HCT116 (cell line): ENCODE measurements at regions not wholly inside any gene's neighbourhood (a gene's known extent, or its start where the extent isn't known, plus 50 kb on each side); places are given as distances from the start of the nearest gene placed in this dataset.

Experiments
- ATAC-seq: fragments of 200-7000 bp; cut with Tn5 transposase; 2 replicates; pipeline ENCODE4 v1.9.1; 2020; ENCODE audit warnings: mild to moderate bottlenecking, moderate library complexity
- BruUV-seq: library from RNA; stranded (reverse); fragments of 400-500 nt; replicated peaks from 2 replicates; lab custom pipeline; 2021; lab: Mats Ljungman, UMichigan
- CTCF ChIA-PET: fragments of 300-600 bp; sonication (Branson Sonifier 250); formaldehyde crosslinking; loops from one replicate; lab custom pipeline; 2021; ENCODE audit warnings: antibody characterized with exemption; lab: Charles Lee
- POLR2A ChIA-PET: fragments of 300-600, 350-600 bp; sonication (Branson Sonifier 250); formaldehyde crosslinking; loops from one replicate; lab custom pipeline; 2021; ENCODE audit warnings: antibody characterized with exemption; lab: Charles Lee
- RAD21 ChIA-PET, 2 experiments: fragments of 300-600 bp; sonication (Branson Sonifier 250); formaldehyde crosslinking; loops; one replicate each; lab custom pipeline; 2023; ENCODE audit warnings: low total read pairs in 2 of 2; ENCODE audit not compliant: uncharacterized antibody in 2 of 2, unreplicated experiment in 2 of 2, low non-redundant PET in 1 of 2; lab: Charles Lee
- DNase-seq: peaks from one replicate; pipeline ENCODE4 v3.0.0-alpha.2; 2010; ENCODE audit warnings: low read depth, low spot score
- H2AFZ ChIP-seq: fragments of 200-600 bp; shearing (Covaris generic), sonication (generic); 2 replicates; pipeline ENCODE4 v1.6.1; 2017; ENCODE audit warnings: low read depth, mixed run types, mixed read lengths, antibody characterized with exemption, low read length; ENCODE audit not compliant: poor library complexity, severe bottlenecking
- H3K27ac ChIP-seq: 2 replicates; pipeline ENCODE4 v1.5.1; 2012; ENCODE audit warnings: low read depth, low read length
- H3K27me3 ChIP-seq: fragments of 200-600 bp; sonication (generic); 2 replicates; pipeline ENCODE4 v1.6.1; 2016; ENCODE audit warnings: mixed run types, low read length, mixed read lengths; ENCODE audit not compliant: insufficient read depth
- H3K36me3 ChIP-seq, 2 experiments: fragments of 200-500 bp in 1 of 2; fragments of 200-600 bp in 1 of 2; sonication (Bioruptor generic) in 1 of 2; sonication (generic) in 1 of 2; 2 replicates each; pipeline versions ENCODE4 v1.5.1 to v1.6.1; 2014 to 2016; ENCODE audit warnings: low read length in 2 of 2, inconsistent platforms in 1 of 2, mixed read lengths in 1 of 2, mixed run types in 1 of 2; ENCODE audit not compliant: insufficient read depth in 2 of 2, control insufficient read depth in 1 of 2
- H3K4me1 ChIP-seq, 2 experiments: fragments of 200-600 bp in 1 of 2; sonication (generic) in 1 of 2; 2 replicates each; pipeline versions ENCODE4 v1.5.1 to v1.6.1; 2012 to 2017; ENCODE audit warnings: low read length in 2 of 2, inconsistent platforms in 1 of 2, mild to moderate bottlenecking in 1 of 2, mixed read lengths in 1 of 2, mixed run types in 1 of 2, moderate library complexity in 1 of 2; ENCODE audit not compliant: insufficient read depth in 2 of 2, control insufficient read depth in 1 of 2
- H3K4me2 ChIP-seq: fragments of 200-600 bp; sonication (generic); 2 replicates; pipeline ENCODE4 v1.6.1; 2017; ENCODE audit warnings: mixed run types, low read length, mixed read lengths
- H3K4me3 ChIP-seq, 2 experiments: fragments of 200-600 bp in 1 of 2; sonication (generic) in 1 of 2; replicated peaks in 1 of 2; 2 replicates each; pipeline ENCODE4 v1.5.1; 2011 to 2016; ENCODE audit warnings: low read length in 2 of 2, control low read depth in 1 of 2, low read depth in 1 of 2, mild to moderate bottlenecking in 1 of 2, mixed read lengths in 1 of 2, mixed run types in 1 of 2
- H3K79me2 ChIP-seq: fragments of 200-600 bp; sonication (generic); 2 replicates; pipeline ENCODE4 v1.6.1; 2017; ENCODE audit warnings: mild to moderate bottlenecking, mixed run types, low read length, moderate library complexity, mixed read lengths; ENCODE audit not compliant: insufficient read depth
- H3K9ac ChIP-seq: fragments of 200-600 bp; sonication (generic); 2 replicates; pipeline ENCODE4 v1.6.1; 2016; ENCODE audit warnings: low read length, mixed read lengths
- H3K9me2 ChIP-seq: fragments of 200-600 bp; sonication (generic), shearing (Covaris generic); 2 replicates; pipeline ENCODE4 v1.6.1; 2017; ENCODE audit warnings: mixed run types, mild to moderate bottlenecking, moderate library complexity; ENCODE audit not compliant: insufficient read depth
- H3K9me3 ChIP-seq, 2 experiments: fragments of 200-500 bp in 1 of 2; fragments of 200-600 bp in 1 of 2; sonication (Bioruptor generic) in 1 of 2; sonication (generic) in 1 of 2; 2 replicates each; pipeline ENCODE4 v1.6.1; 2014 to 2017; ENCODE audit warnings: low read length in 2 of 2, mixed read lengths in 2 of 2, inconsistent platforms in 1 of 2, low read depth in 1 of 2, mild to moderate bottlenecking in 1 of 2, mixed run types in 1 of 2, moderate library complexity in 1 of 2; ENCODE audit not compliant: control insufficient read depth in 1 of 2, insufficient read depth in 1 of 2
- H4K20me1 ChIP-seq: fragments of 200-600 bp; sonication (generic), shearing (Covaris generic); 2 replicates; pipeline ENCODE4 v1.6.1; 2017; ENCODE audit warnings: mixed run types, mild to moderate bottlenecking, moderate library complexity; ENCODE audit not compliant: insufficient read depth
- CBX3 ChIP-seq: IDR thresholded peaks from 2 replicates; pipeline ENCODE4 v1.6.1; 2012; ENCODE audit warnings: low read depth
- EZH2 ChIP-seq: fragments of 200-600 bp; sonication (generic); IDR thresholded peaks from 2 replicates; pipeline ENCODE4 v1.6.1; 2017; ENCODE audit warnings: antibody characterized with exemption, mixed run types
- EZH2phosphoT487 ChIP-seq: fragments of 200-600 bp; IDR thresholded peaks from 2 replicates; pipeline ENCODE4 v1.6.1; 2018; ENCODE audit warnings: antibody characterized with exemption, borderline replicate concordance
- POLR2A ChIP-seq: IDR thresholded peaks from 2 replicates; pipeline ENCODE4 v1.7.0; 2011; ENCODE audit warnings: borderline replicate concordance; ENCODE audit not compliant: insufficient read depth, insufficient read length; ENCODE audit errors: extremely low read depth
- TCF7L2 ChIP-seq: IDR thresholded peaks from 2 replicates; pipeline ENCODE4 v1.7.0; 2011; ENCODE audit warnings: borderline replicate concordance, inconsistent platforms; ENCODE audit not compliant: insufficient read depth, insufficient read length; ENCODE audit errors: extremely low read depth
- YY1 ChIP-seq: IDR thresholded peaks from 2 replicates; pipeline ENCODE4 v1.6.1; 2011; ENCODE audit warnings: low read length, low read depth, moderate library complexity, mild to moderate bottlenecking; ENCODE audit not compliant: insufficient replicate concordance; ENCODE audit errors: extremely low read depth
- intact Hi-C: fragments of 100-400 bp; cut with micrococcal nuclease; formaldehyde crosslinking; loops from 2 replicates; pipeline ENCODE4 v1.10.0; 2022
- TF ChIP-seq, protein P1 (sequence below): IDR thresholded peaks from 2 replicates; pipeline ENCODE4 v1.6.1; 2012
- TF ChIP-seq, protein P2 (sequence below): IDR thresholded peaks from 2 replicates; pipeline ENCODE4 v1.6.1; 2011; ENCODE audit warnings: mild to moderate bottlenecking, low read length, moderate library complexity; ENCODE audit not compliant: insufficient replicate concordance; ENCODE audit errors: extremely low read depth
- TF ChIP-seq, protein P3 (sequence below), 3 experiments: fragments of 200-600 bp in 1 of 3; sonication (generic) in 1 of 3; IDR thresholded peaks in 2 of 3; conservative IDR thresholded peaks in 1 of 3; 2 replicates each; pipeline ENCODE4 v1.5.1; 2012 to 2017; ENCODE audit warnings: low read depth in 2 of 3, low read length in 2 of 3, antibody characterized with exemption in 1 of 3, borderline replicate concordance in 1 of 3, control low read depth in 1 of 3, mild to moderate bottlenecking in 1 of 3, mixed read lengths in 1 of 3, mixed run types in 1 of 3, moderate library complexity in 1 of 3; ENCODE audit not compliant: insufficient read depth in 1 of 3

DNA sequence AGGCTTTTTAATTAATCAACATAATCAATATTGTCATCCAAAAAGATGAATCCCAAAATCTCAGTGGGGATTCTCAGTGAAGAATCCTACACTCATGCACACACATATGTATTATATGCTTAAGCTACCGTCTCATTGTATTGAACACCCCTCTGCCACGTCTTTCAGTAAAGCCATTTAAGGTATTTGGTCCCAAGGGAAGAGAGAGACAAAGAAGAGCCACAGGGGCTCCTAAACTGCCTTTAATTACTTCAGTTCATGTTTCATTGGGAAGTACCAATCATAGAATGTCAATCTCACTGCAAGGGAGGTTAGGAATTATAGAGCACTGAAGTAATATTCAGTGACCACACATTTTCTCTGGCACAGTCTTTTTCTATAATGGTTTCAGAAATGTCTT lies 388.6 kb upstream of the NEGR1 start:
- Histone ChIP-seq H3K27me3 (no peaks in the 10 kb centered on the region), H3K79me2 (no peaks in the 10 kb centered on the region), H3K9ac (no peak overlapping the region), H3K27ac (no peak overlapping the region), H3K9me3 (peaks cover 0 to 29% of the 10 kb centered on the region in 2 experiments; a peak in 2 of 4 replicates), H3K9me2 (no peaks in the 10 kb centered on the region), H4K20me1 (no peaks in the 10 kb centered on the region), H3K4me3 (no peak overlapping the region), H3K4me1 (no peaks in the 10 kb centered on the region), H3K4me2 (no peak overlapping the region), H3K36me3 (no peaks in the 10 kb centered on the region), H2AFZ (no peak overlapping the region)
- POLR2A ChIA-PET, result no interaction called here
- CTCF ChIA-PET, result no interaction called here
- intact Hi-C loops, result no loop called here
- DNase-seq, result no peak
- no peak for TF ChIP-seq CBX3
- TF ChIP-seq, protein P1, sequence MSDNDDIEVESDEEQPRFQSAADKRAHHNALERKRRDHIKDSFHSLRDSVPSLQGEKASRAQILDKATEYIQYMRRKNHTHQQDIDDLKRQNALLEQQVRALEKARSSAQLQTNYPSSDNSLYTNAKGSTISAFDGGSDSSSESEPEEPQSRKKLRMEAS, result no peak
- TF ChIP-seq POLR2A, result no peak
- TF ChIP-seq TCF7L2, result no peak
- TF ChIP-seq EZH2, result no peak
- no peak for TF ChIP-seq YY1
- TF ChIP-seq, protein P2, sequence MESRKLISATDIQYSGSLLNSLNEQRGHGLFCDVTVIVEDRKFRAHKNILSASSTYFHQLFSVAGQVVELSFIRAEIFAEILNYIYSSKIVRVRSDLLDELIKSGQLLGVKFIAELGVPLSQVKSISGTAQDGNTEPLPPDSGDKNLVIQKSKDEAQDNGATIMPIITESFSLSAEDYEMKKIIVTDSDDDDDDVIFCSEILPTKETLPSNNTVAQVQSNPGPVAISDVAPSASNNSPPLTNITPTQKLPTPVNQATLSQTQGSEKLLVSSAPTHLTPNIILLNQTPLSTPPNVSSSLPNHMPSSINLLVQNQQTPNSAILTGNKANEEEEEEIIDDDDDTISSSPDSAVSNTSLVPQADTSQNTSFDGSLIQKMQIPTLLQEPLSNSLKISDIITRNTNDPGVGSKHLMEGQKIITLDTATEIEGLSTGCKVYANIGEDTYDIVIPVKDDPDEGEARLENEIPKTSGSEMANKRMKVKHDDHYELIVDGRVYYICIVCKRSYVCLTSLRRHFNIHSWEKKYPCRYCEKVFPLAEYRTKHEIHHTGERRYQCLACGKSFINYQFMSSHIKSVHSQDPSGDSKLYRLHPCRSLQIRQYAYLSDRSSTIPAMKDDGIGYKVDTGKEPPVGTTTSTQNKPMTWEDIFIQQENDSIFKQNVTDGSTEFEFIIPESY, result no peak
- no peak for TF ChIP-seq EZH2phosphoT487
- TF ChIP-seq, protein P3, sequence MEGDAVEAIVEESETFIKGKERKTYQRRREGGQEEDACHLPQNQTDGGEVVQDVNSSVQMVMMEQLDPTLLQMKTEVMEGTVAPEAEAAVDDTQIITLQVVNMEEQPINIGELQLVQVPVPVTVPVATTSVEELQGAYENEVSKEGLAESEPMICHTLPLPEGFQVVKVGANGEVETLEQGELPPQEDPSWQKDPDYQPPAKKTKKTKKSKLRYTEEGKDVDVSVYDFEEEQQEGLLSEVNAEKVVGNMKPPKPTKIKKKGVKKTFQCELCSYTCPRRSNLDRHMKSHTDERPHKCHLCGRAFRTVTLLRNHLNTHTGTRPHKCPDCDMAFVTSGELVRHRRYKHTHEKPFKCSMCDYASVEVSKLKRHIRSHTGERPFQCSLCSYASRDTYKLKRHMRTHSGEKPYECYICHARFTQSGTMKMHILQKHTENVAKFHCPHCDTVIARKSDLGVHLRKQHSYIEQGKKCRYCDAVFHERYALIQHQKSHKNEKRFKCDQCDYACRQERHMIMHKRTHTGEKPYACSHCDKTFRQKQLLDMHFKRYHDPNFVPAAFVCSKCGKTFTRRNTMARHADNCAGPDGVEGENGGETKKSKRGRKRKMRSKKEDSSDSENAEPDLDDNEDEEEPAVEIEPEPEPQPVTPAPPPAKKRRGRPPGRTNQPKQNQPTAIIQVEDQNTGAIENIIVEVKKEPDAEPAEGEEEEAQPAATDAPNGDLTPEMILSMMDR (IDR thresholded peaks at IDR 0.05 in 2 of 3, conservative IDR thresholded peaks at IDR 0.05 in 1 of 3; ENCODE audit: borderline replicate concordance in 1 of 3, insufficient read depth in 1 of 3, low read depth in 2 of 3, low read length in 2 of 3), result no peak
- ATAC-seq, result no peak
- no TSS peak for BruUV-seq
- RAD21 ChIA-PET, result no interaction called here
